Fibroblast of lung (primary cell): ENCODE measurements at regions not wholly inside any gene's neighbourhood (a gene's known extent, or its start where the extent isn't known, plus 50 kb on each side); places are given as distances from the start of the nearest gene placed in this dataset.

Source experiments
- DNase-seq, 2 donors: peaks; one replicate each; pipeline versions ENCODE4 v3.0.0 to v3.0.0-alpha.2; 2010; ENCODE audit warnings: low read depth in 2 of 2
- H2AFZ ChIP-seq: 2 replicates; pipeline ENCODE4 v1.5.1; 2012; ENCODE audit warnings: low read length, control low read depth, inconsistent platforms
- H3K27ac ChIP-seq: 2 replicates; pipeline ENCODE4 v1.5.1; 2011; ENCODE audit warnings: low read length, control low read depth; ENCODE audit not compliant: insufficient read depth
- H3K27me3 ChIP-seq: 2 replicates; pipeline ENCODE4 v1.5.1; 2011; ENCODE audit warnings: mild to moderate bottlenecking, low read length; ENCODE audit not compliant: control insufficient read depth, insufficient read depth
- H3K36me3 ChIP-seq: 2 replicates; pipeline ENCODE4 v1.5.1; 2011; ENCODE audit warnings: low read length; ENCODE audit not compliant: control insufficient read depth, insufficient read depth
- H3K4me1 ChIP-seq: 2 replicates; pipeline ENCODE4 v1.5.1; 2011; ENCODE audit warnings: low read length; ENCODE audit not compliant: control insufficient read depth, insufficient read depth; ENCODE audit errors: extremely low read depth
- H3K4me2 ChIP-seq: 2 replicates; pipeline ENCODE4 v1.5.1; 2011; ENCODE audit warnings: low read length, control low read depth; ENCODE audit not compliant: insufficient read depth; ENCODE audit errors: extremely low read depth
- H3K4me3 ChIP-seq, 4 experiments: fragments of 200-600 bp in 1 of 4; sonication (generic) in 1 of 4; replicated peaks in 1 of 4; 2 replicates each; pipeline ENCODE4 v1.5.1; 2011 to 2016; ENCODE audit warnings: low read length in 4 of 4, low read depth in 3 of 4, mild to moderate bottlenecking in 3 of 4, control low read depth in 2 of 4, inconsistent platforms in 1 of 4, mixed read lengths in 1 of 4; ENCODE audit not compliant: insufficient read depth in 1 of 4; ENCODE audit errors: control extremely low read depth in 1 of 4
- H3K79me2 ChIP-seq: 2 replicates; pipeline ENCODE4 v1.5.1; 2012; ENCODE audit warnings: mild to moderate bottlenecking, low read length, inconsistent platforms; ENCODE audit not compliant: control insufficient read depth, insufficient read depth
- H3K9ac ChIP-seq: 2 replicates; pipeline ENCODE4 v1.5.1; 2011; ENCODE audit warnings: mild to moderate bottlenecking, low read length, control low read depth; ENCODE audit not compliant: insufficient read depth
- H3K9me3 ChIP-seq: 2 replicates; pipeline ENCODE4 v1.5.1; 2012; ENCODE audit warnings: low read depth, low read length; ENCODE audit not compliant: control insufficient read depth, insufficient read depth
- H4K20me1 ChIP-seq: 2 replicates; pipeline ENCODE4 v1.5.1; 2011; ENCODE audit warnings: low read length; ENCODE audit not compliant: control insufficient read depth, insufficient read depth; ENCODE audit errors: extremely low read depth
- EZH2 ChIP-seq: IDR thresholded peaks from 2 replicates; pipeline ENCODE4 v1.5.1; 2012; ENCODE audit warnings: low read length, control low read depth, mild to moderate bottlenecking; ENCODE audit errors: missing control alignments
- TF ChIP-seq, protein P1 (sequence below), 2 donors: IDR thresholded peaks in 1 of 2; conservative IDR thresholded peaks in 1 of 2; 1 replicate in 1 of 2; 2 replicates in 1 of 2; pipeline ENCODE4 v1.5.1; 2011 to 2012; ENCODE audit warnings: low read length in 2 of 2, control low read depth in 1 of 2, inconsistent platforms in 1 of 2, low read depth in 1 of 2, mild to moderate bottlenecking in 1 of 2

DNA sequence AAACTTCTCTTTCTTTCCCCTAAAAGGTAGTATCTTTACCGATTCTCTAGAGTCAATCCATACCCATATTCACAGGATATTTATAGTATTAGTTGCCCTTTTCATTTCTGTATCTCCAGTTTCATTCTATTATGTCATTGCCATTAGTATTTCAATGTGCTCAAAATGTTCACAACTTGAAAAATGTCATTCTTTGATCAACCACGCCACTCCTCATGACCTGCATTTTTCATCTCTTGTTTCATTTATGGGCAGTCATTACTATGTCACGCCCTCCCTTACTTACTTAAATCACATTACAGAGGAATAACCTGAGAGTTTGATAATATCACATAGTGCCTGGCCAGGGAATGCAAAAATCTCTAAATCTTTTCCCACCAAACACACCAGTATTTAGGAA lies 427.3 kb upstream of the GJE1 start:
- no peak overlapping the region for H3K4me3 ChIP-seq
- no peak overlapping the region for H3K4me2 ChIP-seq
- no peaks in the 10 kb centered on the region for H3K36me3 ChIP-seq
- no peaks in the 10 kb centered on the region for H3K79me2 ChIP-seq
- H3K27ac ChIP-seq: no peak overlapping the region
- H3K4me1 ChIP-seq: no peaks in the 10 kb centered on the region
- H4K20me1 ChIP-seq: no peaks in the 10 kb centered on the region
- H3K9ac ChIP-seq: no peak overlapping the region
- no peaks in the 10 kb centered on the region for H3K27me3 ChIP-seq
- H2AFZ ChIP-seq: no peak overlapping the region
- TF ChIP-seq EZH2: no peak
- TF ChIP-seq, protein P1, sequence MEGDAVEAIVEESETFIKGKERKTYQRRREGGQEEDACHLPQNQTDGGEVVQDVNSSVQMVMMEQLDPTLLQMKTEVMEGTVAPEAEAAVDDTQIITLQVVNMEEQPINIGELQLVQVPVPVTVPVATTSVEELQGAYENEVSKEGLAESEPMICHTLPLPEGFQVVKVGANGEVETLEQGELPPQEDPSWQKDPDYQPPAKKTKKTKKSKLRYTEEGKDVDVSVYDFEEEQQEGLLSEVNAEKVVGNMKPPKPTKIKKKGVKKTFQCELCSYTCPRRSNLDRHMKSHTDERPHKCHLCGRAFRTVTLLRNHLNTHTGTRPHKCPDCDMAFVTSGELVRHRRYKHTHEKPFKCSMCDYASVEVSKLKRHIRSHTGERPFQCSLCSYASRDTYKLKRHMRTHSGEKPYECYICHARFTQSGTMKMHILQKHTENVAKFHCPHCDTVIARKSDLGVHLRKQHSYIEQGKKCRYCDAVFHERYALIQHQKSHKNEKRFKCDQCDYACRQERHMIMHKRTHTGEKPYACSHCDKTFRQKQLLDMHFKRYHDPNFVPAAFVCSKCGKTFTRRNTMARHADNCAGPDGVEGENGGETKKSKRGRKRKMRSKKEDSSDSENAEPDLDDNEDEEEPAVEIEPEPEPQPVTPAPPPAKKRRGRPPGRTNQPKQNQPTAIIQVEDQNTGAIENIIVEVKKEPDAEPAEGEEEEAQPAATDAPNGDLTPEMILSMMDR (conservative IDR thresholded peaks at IDR 0.05 in 1 of 2, IDR thresholded peaks at IDR 0.05 in 1 of 2; ENCODE audit: low read depth in 1 of 2, low read length in 2 of 2): no peak
- no peaks in the 10 kb centered on the region for H3K9me3 ChIP-seq
- DNase-seq: no peak

DNA sequence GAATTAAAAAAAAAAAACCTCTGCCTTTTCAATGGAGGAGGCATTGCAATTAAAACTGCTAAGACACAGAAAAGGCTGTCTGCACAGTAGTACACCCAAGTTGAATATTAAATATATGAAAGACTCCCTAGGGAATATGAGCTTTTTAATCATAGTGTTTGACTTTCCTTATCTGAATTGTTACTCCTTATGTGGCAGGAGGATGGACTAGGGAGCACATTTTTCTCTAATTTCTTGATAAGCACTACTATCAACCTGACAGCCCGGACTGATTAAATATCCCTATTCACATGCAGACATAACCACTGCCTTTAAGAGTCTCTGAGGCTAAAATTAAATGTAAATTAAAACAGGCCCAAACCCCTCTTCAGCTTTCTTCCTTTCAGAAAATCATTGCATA lies 428.6 kb upstream of the GJE1 start:
- Histone ChIP-seq H3K9ac (no peak overlapping the region), H3K27ac (no peak overlapping the region), H3K4me3 (no peak overlapping the region), H3K9me3 (no peaks in the 10 kb centered on the region), H3K4me2 (no peak overlapping the region), H4K20me1 (no peaks in the 10 kb centered on the region), H2AFZ (no peak overlapping the region), H3K79me2 (no peaks in the 10 kb centered on the region), H3K36me3 (no peaks in the 10 kb centered on the region), H3K4me1 (no peaks in the 10 kb centered on the region), H3K27me3 (no peaks in the 10 kb centered on the region)
- TF ChIP-seq, protein P1 (conservative IDR thresholded peaks at IDR 0.05 in 1 of 2, IDR thresholded peaks at IDR 0.05 in 1 of 2; ENCODE audit: low read depth in 1 of 2, low read length in 2 of 2): no peak
- no peak for TF ChIP-seq EZH2
- no peak for DNase-seq

DNA sequence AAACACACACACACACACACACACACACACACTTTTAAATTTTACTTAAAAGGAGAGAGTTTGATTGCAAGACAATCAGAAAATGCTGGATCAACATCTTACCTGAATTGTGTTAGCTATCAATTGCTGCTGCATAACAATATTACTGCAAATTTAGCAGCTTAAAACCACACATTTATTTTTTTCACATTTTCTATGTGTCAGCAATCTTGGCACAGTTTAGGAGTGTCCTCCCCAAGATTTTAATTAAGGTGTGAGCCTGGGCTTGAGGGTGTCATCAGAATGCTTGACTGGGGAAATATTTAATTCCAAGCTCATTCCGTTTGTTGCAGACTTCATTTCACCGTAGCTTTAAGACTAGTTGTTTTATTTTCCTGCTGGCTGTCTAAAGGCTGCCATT lies 431.0 kb upstream of the GJE1 start:
- no peaks in the 10 kb centered on the region for H3K9me3 ChIP-seq
- H3K9ac ChIP-seq: no peak overlapping the region
- no peak overlapping the region for H3K4me2 ChIP-seq
- TF ChIP-seq, protein P1 (conservative IDR thresholded peaks at IDR 0.05 in 1 of 2, IDR thresholded peaks at IDR 0.05 in 1 of 2; ENCODE audit: low read depth in 1 of 2, low read length in 2 of 2): no peak
- no peak for TF ChIP-seq EZH2
- no peaks in the 10 kb centered on the region for H4K20me1 ChIP-seq
- no peaks in the 10 kb centered on the region for H3K79me2 ChIP-seq
- DNase-seq: no peak
- no peak overlapping the region for H2AFZ ChIP-seq
- no peaks in the 10 kb centered on the region for H3K36me3 ChIP-seq
- H3K4me1 ChIP-seq: no peaks in the 10 kb centered on the region
- H3K27me3 ChIP-seq: no peaks in the 10 kb centered on the region
- H3K27ac ChIP-seq: no peak overlapping the region
- H3K4me3 ChIP-seq: no peak overlapping the region
